Lower lobe of right lung (tissue), 2 donors: ENCODE measurements at regions not wholly inside any gene's neighbourhood (a gene's known extent, or its start where the extent isn't known, plus 50 kb on each side); places are given as distances from the start of the nearest gene placed in this dataset.
"Not testable (repeated sequence)": the region's sequence is repeated elsewhere in the genome, so short reads cannot be mapped to it uniquely, and the experiment has no call there.

Experiments
- ATAC-seq, 2 donors: fragments of 200-7000 bp; cut with Tn5 transposase; one replicate each; pipeline ENCODE4 v1.9.1; 2020 to 2022; ENCODE audit warnings: mild to moderate bottlenecking in 2 of 2, moderate library complexity in 2 of 2
- DNase-seq: peaks from one replicate; pipeline ENCODE4 v3.0.0-alpha.2; 2020
- H3K27ac ChIP-seq: fragments of 200-600 bp; one replicate; pipeline ENCODE4 v1.8.0; 2022
- H3K27me3 ChIP-seq: fragments of 200-600 bp; one replicate; pipeline ENCODE4 v1.8.0; 2022; ENCODE audit warnings: low read depth
- H3K36me3 ChIP-seq: fragments of 200-600 bp; one replicate; pipeline ENCODE4 v1.8.0; 2022; ENCODE audit warnings: mild to moderate bottlenecking
- H3K4me1 ChIP-seq: fragments of 200-600 bp; one replicate; pipeline ENCODE4 v1.8.0; 2022
- H3K4me3 ChIP-seq: fragments of 200-600 bp; one replicate; pipeline ENCODE4 v1.8.0; 2022; ENCODE audit warnings: mild to moderate bottlenecking
- H3K9me3 ChIP-seq: fragments of 200-600 bp; one replicate; pipeline ENCODE4 v1.8.0; 2022
- intact Hi-C: fragments of 100-400 bp; cut with DNase I; formaldehyde crosslinking; loops from one replicate; pipeline ENCODE4 v1.11.0; 2022
- TF ChIP-seq, protein P1 (sequence below): fragments of 200-600 bp; IDR thresholded peaks from one replicate; pipeline ENCODE4 v1.8.0; 2022; ENCODE audit warnings: antibody characterized with exemption, mild to moderate bottlenecking
- donor health status: DM: no; HTN: yes; CAD: no; lungs with severe emphysema.

DNA sequence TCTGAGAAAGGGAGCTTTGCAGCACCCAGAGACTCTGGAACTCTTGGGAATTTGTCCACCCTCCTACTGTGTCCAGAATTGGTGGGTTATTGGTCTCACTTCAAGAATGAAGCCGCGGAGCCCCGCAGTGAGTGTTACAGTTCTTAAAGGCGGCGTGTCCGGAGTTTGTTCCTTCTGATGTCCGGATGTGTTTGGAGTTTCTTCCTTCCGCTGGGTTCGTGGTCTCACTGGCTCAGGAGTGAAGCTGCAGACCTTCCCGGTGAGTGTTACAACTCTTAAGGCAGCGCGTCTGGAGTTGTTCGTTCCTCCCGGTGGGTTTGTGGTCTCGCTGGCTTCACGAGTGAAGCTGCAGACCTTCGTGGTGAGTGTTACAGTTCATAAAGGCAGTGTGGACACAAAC, 824.7 kb downstream of the LRRTM4 start:
- H3K4me1 ChIP-seq, H3K27ac ChIP-seq, H3K4me3 ChIP-seq, H3K9me3 ChIP-seq, ATAC-seq, DNase-seq, H3K36me3 ChIP-seq, H3K27me3 ChIP-seq, intact Hi-C loops: not testable (repeated sequence)

DNA sequence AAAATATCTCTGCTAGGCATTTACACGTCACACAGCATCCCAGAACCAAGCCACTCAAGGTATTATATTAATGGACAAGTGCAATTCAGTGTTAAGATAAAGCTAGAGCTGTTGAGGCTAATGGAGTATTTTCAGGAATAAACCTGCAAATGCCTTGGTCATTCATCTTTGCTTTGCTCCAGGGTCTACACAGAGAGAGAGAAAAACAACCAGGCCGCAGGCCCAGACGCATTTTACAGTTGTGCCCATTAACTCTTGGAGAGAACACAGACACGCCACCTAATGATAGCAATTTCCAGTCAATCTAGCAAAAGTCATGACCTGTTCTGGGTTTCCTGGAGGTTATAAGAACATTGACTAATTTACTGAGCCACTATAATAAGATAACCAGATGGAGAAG, 829.3 kb downstream of the LRRTM4 start:
- Histone ChIP-seq H3K4me1 (no peaks in the 10 kb centered on the region), H3K36me3 (no peaks in the 10 kb centered on the region)

DNA sequence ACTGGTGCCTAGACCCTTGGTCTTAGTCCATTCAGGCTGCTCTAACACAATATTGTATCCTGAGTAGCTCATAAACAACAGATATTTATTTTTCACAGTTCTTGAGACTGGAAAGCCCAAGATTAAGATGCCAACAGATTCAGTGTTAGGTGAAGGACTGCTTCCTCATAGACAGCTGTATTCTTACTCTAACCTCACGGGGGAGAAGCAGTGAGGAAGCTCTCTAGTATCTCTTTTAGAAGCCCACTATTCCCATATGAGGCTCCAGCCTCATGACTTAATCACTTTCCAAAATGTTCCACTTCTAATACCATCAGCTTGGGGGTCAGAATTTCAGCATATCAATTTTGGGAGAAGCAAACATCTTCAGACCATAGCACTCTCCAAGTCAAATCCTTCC, 833.4 kb downstream of the LRRTM4 start:
- no peaks in the 10 kb centered on the region for H3K27me3 ChIP-seq
- H3K4me1 ChIP-seq: no peaks in the 10 kb centered on the region
- no peak for DNase-seq
- no peak for ATAC-seq
- no peak overlapping the region for H3K27ac ChIP-seq
- TF ChIP-seq, protein P1, sequence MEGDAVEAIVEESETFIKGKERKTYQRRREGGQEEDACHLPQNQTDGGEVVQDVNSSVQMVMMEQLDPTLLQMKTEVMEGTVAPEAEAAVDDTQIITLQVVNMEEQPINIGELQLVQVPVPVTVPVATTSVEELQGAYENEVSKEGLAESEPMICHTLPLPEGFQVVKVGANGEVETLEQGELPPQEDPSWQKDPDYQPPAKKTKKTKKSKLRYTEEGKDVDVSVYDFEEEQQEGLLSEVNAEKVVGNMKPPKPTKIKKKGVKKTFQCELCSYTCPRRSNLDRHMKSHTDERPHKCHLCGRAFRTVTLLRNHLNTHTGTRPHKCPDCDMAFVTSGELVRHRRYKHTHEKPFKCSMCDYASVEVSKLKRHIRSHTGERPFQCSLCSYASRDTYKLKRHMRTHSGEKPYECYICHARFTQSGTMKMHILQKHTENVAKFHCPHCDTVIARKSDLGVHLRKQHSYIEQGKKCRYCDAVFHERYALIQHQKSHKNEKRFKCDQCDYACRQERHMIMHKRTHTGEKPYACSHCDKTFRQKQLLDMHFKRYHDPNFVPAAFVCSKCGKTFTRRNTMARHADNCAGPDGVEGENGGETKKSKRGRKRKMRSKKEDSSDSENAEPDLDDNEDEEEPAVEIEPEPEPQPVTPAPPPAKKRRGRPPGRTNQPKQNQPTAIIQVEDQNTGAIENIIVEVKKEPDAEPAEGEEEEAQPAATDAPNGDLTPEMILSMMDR: no peak
- intact Hi-C loops: no loop called here
- no peak overlapping the region for H3K4me3 ChIP-seq
- no peaks in the 10 kb centered on the region for H3K36me3 ChIP-seq
- H3K9me3 ChIP-seq: no peaks in the 10 kb centered on the region

More for the DNA sequence above, 829.3 kb downstream of the LRRTM4 start:
- Histone ChIP-seq H3K27me3 (no peaks in the 10 kb centered on the region), H3K4me3 (no peak overlapping the region), H3K27ac (no peak overlapping the region), H3K9me3 (no peaks in the 10 kb centered on the region)
- no peak for DNase-seq
- intact Hi-C loops: no loop called here
- TF ChIP-seq, protein P1: no peak
- no peak for ATAC-seq

DNA sequence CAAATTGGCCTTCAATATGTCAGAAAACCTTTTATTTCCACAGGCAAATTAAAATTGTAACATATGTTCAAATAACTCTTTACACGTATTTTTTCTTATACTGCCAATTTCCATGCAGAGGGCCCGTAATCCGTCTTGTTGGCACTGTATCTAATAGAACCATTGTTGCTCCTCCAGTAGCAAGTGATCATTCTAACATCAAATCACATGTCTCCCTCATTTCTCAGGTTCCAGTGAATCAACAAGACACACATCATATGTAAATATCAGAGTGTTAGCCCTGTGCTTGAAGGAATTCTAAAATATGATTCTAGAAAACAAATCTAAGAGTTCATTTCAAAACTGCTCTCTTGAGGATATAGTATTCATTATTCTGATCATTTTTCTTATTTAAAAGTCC, 834.3 kb downstream of the LRRTM4 start:
- Histone ChIP-seq H3K36me3 (no peaks in the 10 kb centered on the region), H3K27ac (no peak overlapping the region), H3K4me3 (no peak overlapping the region), H3K4me1 (no peaks in the 10 kb centered on the region), H3K27me3 (no peaks in the 10 kb centered on the region), H3K9me3 (no peaks in the 10 kb centered on the region)
- TF ChIP-seq, protein P1: no peak
- intact Hi-C loops: no loop called here
- DNase-seq: no peak
- ATAC-seq: no peak

DNA sequence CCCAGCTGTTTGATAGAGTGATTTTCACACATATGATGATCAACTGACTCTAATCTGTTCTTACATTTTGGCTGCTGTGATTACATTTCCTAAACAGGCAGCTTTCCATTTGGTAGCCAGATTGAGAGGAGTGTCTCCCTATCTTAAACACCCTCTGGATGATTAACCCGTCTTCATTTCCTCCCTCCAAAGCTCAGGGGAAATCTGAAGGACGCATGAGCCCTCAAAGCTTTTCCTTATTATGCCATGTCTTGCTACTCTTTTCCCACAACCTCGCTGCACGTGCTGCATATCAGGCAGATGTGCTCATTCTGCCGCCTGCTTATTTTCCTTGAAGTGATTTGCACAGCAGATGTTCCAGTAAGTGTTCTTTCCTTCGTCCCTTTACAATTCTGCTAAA, 837.4 kb downstream of the LRRTM4 start:
- no peaks in the 10 kb centered on the region for H3K27me3 ChIP-seq
- H3K27ac ChIP-seq: no peak overlapping the region
- TF ChIP-seq, protein P1: no peak
- intact Hi-C loops: no loop called here
- H3K4me3 ChIP-seq: no peak overlapping the region
- no peaks in the 10 kb centered on the region for H3K4me1 ChIP-seq
- ATAC-seq (no peak), DNase-seq (no peak)
- H3K9me3 ChIP-seq: no peaks in the 10 kb centered on the region
- H3K36me3 ChIP-seq: no peaks in the 10 kb centered on the region

DNA sequence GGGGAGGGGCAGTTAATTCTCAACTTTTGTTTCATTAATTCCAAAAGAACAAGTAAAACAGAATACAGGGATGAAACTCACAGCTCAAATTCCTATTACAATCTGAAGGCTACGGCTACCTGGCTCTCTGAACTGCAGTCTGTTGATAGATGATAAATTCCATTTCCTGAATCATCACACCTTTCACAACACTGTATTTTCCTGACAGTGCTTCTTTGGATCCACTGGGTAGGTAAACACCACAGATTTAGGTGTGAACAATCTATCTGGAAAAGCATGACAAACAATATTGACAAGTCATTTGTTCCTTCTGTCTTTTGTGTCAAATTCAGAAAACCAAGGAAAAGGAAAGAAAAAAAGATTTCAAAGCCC, 843.2 kb downstream of the LRRTM4 start:
- no peaks in the 10 kb centered on the region for H3K27me3 ChIP-seq
- ATAC-seq (no peak), DNase-seq (no peak)
- TF ChIP-seq, protein P1: no peak
- intact Hi-C loops: no loop called here
- H3K4me3 ChIP-seq: no peak overlapping the region
- no peaks in the 10 kb centered on the region for H3K9me3 ChIP-seq
- H3K36me3 ChIP-seq: no peaks in the 10 kb centered on the region
- H3K27ac ChIP-seq: no peak overlapping the region
- no peaks in the 10 kb centered on the region for H3K4me1 ChIP-seq
